SK-MEL-5 (cell line): ENCODE measurements at regions not wholly inside any gene's neighbourhood (a gene's known extent, or its start where the extent isn't known, plus 50 kb on each side); places are given as distances from the start of the nearest gene placed in this dataset.

Experiments used
- DNase-seq: peaks from one replicate; pipeline ENCODE4 v3.0.0-alpha.2; 2016; ENCODE audit warnings: low read depth, low spot score
- in situ Hi-C: cut with HindIII; loops from 2 replicates; pipeline ENCODE4 v1.10.0; 2016; ENCODE audit warnings: low sequenced_read_pairs, high pct_unique_total_duplicates, low pct_unique_long_range_greater_than_20kb

- in situ Hi-C loops, result no loop called here
- DNase-seq, result no peak
Measured at GRCh38 chr2:234725528-234726264, 226.1 kb upstream of the SH3BP4 start.

GRCh38 chr2:234724850-234725249 is 227.0 kb upstream of the SH3BP4 start:
- DNase-seq, result no peak
- in situ Hi-C loops, result no loop called here

GRCh38 chr2:234723400-234723799 is 226.5 kb upstream of the ARL4C start:
- in situ Hi-C loops, result no loop called here

GRCh38 chr2:234722176-234722575 is 225.3 kb upstream of the ARL4C start:
- in situ Hi-C loops, result no loop called here
- DNase-seq, result no peak

More at GRCh38 chr2:234723400-234723799, 226.5 kb upstream of the ARL4C start:
- no peak for DNase-seq

- no peak for DNase-seq
- in situ Hi-C loops, result no loop called here
Measured at GRCh38 chr2:234719116-234719716, 222.3 kb upstream of the ARL4C start.

GRCh38 chr2:234716271-234716670 is 219.4 kb upstream of the ARL4C start:
- in situ Hi-C loops, result no loop called here
- DNase-seq, result no peak

GRCh38 chr2:234715671-234716250 is 218.9 kb upstream of the ARL4C start:
- in situ Hi-C loops, result no loop called here
- no peak for DNase-seq

GRCh38 chr2:234714711-234715110 is 217.8 kb upstream of the ARL4C start:
- DNase-seq, result no peak
- in situ Hi-C loops, result no loop called here

- no peak for DNase-seq
Measured at GRCh38 chr2:234712421-234712935, 215.6 kb upstream of the ARL4C start.

GRCh38 chr2:234711308-234711707 is 214.4 kb upstream of the ARL4C start:
- in situ Hi-C loops, result no loop called here
- no peak for DNase-seq

More at GRCh38 chr2:234712421-234712935, 215.6 kb upstream of the ARL4C start:
- in situ Hi-C loops, result no loop called here

- in situ Hi-C loops, result no loop called here
- DNase-seq, result no peak
Measured at GRCh38 chr2:234710587-234710986, 213.7 kb upstream of the ARL4C start.

GRCh38 chr2:234710066-234710465 is 213.2 kb upstream of the ARL4C start:
- in situ Hi-C loops, result no loop called here
- no peak for DNase-seq

GRCh38 chr2:234708717-234709116 is 211.8 kb upstream of the ARL4C start:
- no peak for DNase-seq
- in situ Hi-C loops, result no loop called here

GRCh38 chr2:234708091-234708683 is 211.3 kb upstream of the ARL4C start:
- DNase-seq, result no peak
- in situ Hi-C loops, result no loop called here

GRCh38 chr2:234706086-234706485 is 209.2 kb upstream of the ARL4C start:
- in situ Hi-C loops, result no loop called here
- no peak for DNase-seq

GRCh38 chr2:234705108-234705507 is 208.2 kb upstream of the ARL4C start:
- no peak for DNase-seq
- in situ Hi-C loops, result no loop called here

- DNase-seq, result no peak
- in situ Hi-C loops, result no loop called here
Measured at GRCh38 chr2:234703258-234703657, 206.4 kb upstream of the ARL4C start.

GRCh38 chr2:234702731-234703225 is 205.9 kb upstream of the ARL4C start:
- in situ Hi-C loops, result no loop called here
- DNase-seq, result no peak
